Activated T-cell treated with anti-CD3 and anti-CD28 coated beads, Interleukin-2, amount 50 U/mL, for 72 hours (primary cell): ENCODE measurements at regions not wholly inside any gene's neighbourhood (a gene's known extent, or its start where the extent isn't known, plus 50 kb on each side); places are given as distances from the start of the nearest gene placed in this dataset.
"Not testable (repeated sequence)": the region's sequence is repeated elsewhere in the genome, so short reads cannot be mapped to it uniquely, and the experiment has no call there.

Experiments used
- ATAC-seq, 2 donors: fragments of 150-1000 bp; cut with Tn5 transposase; replicated peaks in 1 of 2; 2 replicates each; pipeline ENCODE4 v1.10.0; 2021; ENCODE audit warnings: moderate library complexity in 2 of 2, mild to moderate bottlenecking in 1 of 2
- DNase-seq, 2 donors: peaks; one replicate each; pipeline ENCODE4 v3.0.0; 2021 to 2022; ENCODE audit warnings: mixed read lengths in 1 of 2
- H3K27ac Mint-ChIP-seq: one replicate; pipeline ENCODE4 v1.8.0; 2022; ENCODE audit warnings: mild to moderate bottlenecking, moderate library complexity, mixed read lengths
- H3K27me3 Mint-ChIP-seq: one replicate; pipeline ENCODE4 v1.8.0; 2022; ENCODE audit warnings: low read depth, mixed read lengths
- H3K36me3 Mint-ChIP-seq, 2 donors: one replicate each; pipeline ENCODE4 v1.8.0; 2022; ENCODE audit warnings: mixed read lengths in 2 of 2, mild to moderate bottlenecking in 1 of 2; ENCODE audit not compliant: insufficient read depth in 2 of 2
- H3K4me1 Mint-ChIP-seq: one replicate; pipeline ENCODE4 v1.8.0; 2022; ENCODE audit warnings: low read depth, mixed read lengths
- H3K4me3 Mint-ChIP-seq, 2 donors: one replicate each; pipeline ENCODE4 v1.8.0; 2022; ENCODE audit warnings: mild to moderate bottlenecking in 2 of 2, mixed read lengths in 2 of 2, moderate library complexity in 2 of 2
- H3K9me3 Mint-ChIP-seq, 2 donors: one replicate each; pipeline ENCODE4 v1.8.0; 2022; ENCODE audit warnings: mixed read lengths in 2 of 2

DNA sequence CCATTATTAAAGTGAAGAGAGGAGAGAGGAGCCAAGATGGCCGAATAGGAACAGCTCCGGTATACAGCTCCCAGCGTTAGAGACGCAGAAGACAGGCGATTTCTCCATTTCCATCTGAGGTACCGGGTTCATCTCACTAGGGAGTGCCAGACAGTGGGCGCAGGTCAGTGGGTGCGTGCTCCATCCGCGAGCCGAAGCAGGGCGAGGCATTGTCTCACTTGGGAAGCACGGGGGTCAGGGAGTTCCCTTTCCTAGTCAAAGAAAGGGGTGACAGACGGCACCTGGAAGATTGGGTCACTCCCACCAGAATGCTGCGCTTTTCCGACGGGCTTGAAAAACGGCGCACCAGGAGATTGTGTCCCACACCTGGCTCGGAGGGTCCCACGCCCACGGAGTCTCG is 1305.3 kb downstream of the FOXD4L5 start:
- not testable (repeated sequence) for H3K9me3 Mint-ChIP-seq, H3K27me3 Mint-ChIP-seq, H3K4me3 Mint-ChIP-seq, ATAC-seq, H3K36me3 Mint-ChIP-seq, DNase-seq, H3K27ac Mint-ChIP-seq, H3K4me1 Mint-ChIP-seq
